ENCODE measurements at regions not wholly inside any gene's neighbourhood (a gene's known extent, or its start where the extent isn't known, plus 50 kb on each side); places are given as distances from the start of the nearest gene placed in this dataset.

- Histone ChIP-seq H3K4me1 (no peaks in the 10 kb centered on the region), H3K4me3 (no peak overlapping the region), H3K9me3 (no peaks in the 10 kb centered on the region), H3K36me3 (no peaks in the 10 kb centered on the region), H3K27ac (no peak overlapping the region), H3K27me3 (no peaks in the 10 kb centered on the region)
- intact Hi-C loops (cut with DNase I; ENCODE audit: low total_unique reads) = no loop called here
- no peak for ATAC-seq
- DNase-seq = no peak
- no peak for TF ChIP-seq POLR2A (IDR thresholded peaks at IDR 0.05)
- TF ChIP-seq CTCF (IDR thresholded peaks at IDR 0.05 in 4 of 5, conservative IDR thresholded peaks at IDR 0.05 in 1 of 5) = no peak
- in situ Hi-C loops (cut with MboI; ENCODE audit: low sequenced_read_pairs in 4 of 4) = no loop called here
These were observed 315.9 kb downstream of the TFAP2A start for GRCh38 chr6:10098756-10099528.

- DNase-seq (no peak), ATAC-seq (no peak)
- intact Hi-C loops (cut with DNase I; ENCODE audit: low total_unique reads) (no loop called here), in situ Hi-C loops (cut with MboI; ENCODE audit: low sequenced_read_pairs in 4 of 4) (no loop called here)
- Histone ChIP-seq H3K36me3 (no peaks in the 10 kb centered on the region), H3K4me3 (no peak overlapping the region), H3K27ac (no peak overlapping the region), H3K9me3 (no peaks in the 10 kb centered on the region), H3K27me3 (no peaks in the 10 kb centered on the region), H3K4me1 (no peaks in the 10 kb centered on the region)
- TF ChIP-seq POLR2A (IDR thresholded peaks at IDR 0.05) = no peak
- no peak for TF ChIP-seq CTCF (IDR thresholded peaks at IDR 0.05 in 4 of 5, conservative IDR thresholded peaks at IDR 0.05 in 1 of 5)
These were observed 321.6 kb downstream of the TFAP2A start for GRCh38 chr6:10093282-10093681.

GRCh38 chr6:10084111-10084986 is 330.5 kb downstream of the TFAP2A start:
- no peaks in the 10 kb centered on the region for H3K27me3 ChIP-seq
- ATAC-seq (no peak), DNase-seq (no peak)
- in situ Hi-C loops (cut with MboI; ENCODE audit: low sequenced_read_pairs in 4 of 4) (no loop called here), intact Hi-C loops (cut with DNase I; ENCODE audit: low total_unique reads) (no loop called here)
- no peak overlapping the region for H3K27ac ChIP-seq
- no peaks in the 10 kb centered on the region for H3K36me3 ChIP-seq
- no peaks in the 10 kb centered on the region for H3K4me1 ChIP-seq
- TF ChIP-seq CTCF (IDR thresholded peaks at IDR 0.05 in 4 of 5, conservative IDR thresholded peaks at IDR 0.05 in 1 of 5) (no peak), POLR2A (IDR thresholded peaks at IDR 0.05) (no peak)
- H3K9me3 ChIP-seq = no peaks in the 10 kb centered on the region
- no peak overlapping the region for H3K4me3 ChIP-seq

- Histone ChIP-seq H3K27me3 (no peaks in the 10 kb centered on the region), H3K9me3 (no peaks in the 10 kb centered on the region), H3K36me3 (no peaks in the 10 kb centered on the region), H3K4me3 (no peak overlapping the region), H3K27ac (no peak overlapping the region), H3K4me1 (no peaks in the 10 kb centered on the region)
- ATAC-seq (peak in 1 of 2 donors; percentile 24), DNase-seq (no peak)
- intact Hi-C loops (cut with DNase I; ENCODE audit: low total_unique reads) = no loop called here
- TF ChIP-seq CTCF (IDR thresholded peaks at IDR 0.05 in 4 of 5, conservative IDR thresholded peaks at IDR 0.05 in 1 of 5) = no peak
- in situ Hi-C loops (cut with MboI; ENCODE audit: low sequenced_read_pairs in 4 of 4) = no loop called here
These were observed 332.5 kb downstream of the TFAP2A start for GRCh38 chr6:10082385-10082784.

Data from gastrocnemius medialis (tissue), 4 donors.